GM12875 (cell line): ENCODE measurements at regions not wholly inside any gene's neighbourhood (a gene's known extent, or its start where the extent isn't known, plus 50 kb on each side); places are given as distances from the start of the nearest gene placed in this dataset.

ENCODE experiments used
- H3K4me3 ChIP-seq: one replicate; pipeline ENCODE4 v1.5.1; 2011; ENCODE audit warnings: low read depth, low read length, control low read depth
- CTCF ChIP-seq: IDR thresholded peaks from 2 replicates; pipeline ENCODE4 v1.5.1; 2011; ENCODE audit warnings: low read depth, mild to moderate bottlenecking, control low read depth, inconsistent platforms, low read length, moderate library complexity, borderline replicate concordance; ENCODE audit not compliant: insufficient read depth

- no peak overlapping the region for H3K4me3 ChIP-seq
- TF ChIP-seq CTCF = no peak
These were observed 168.6 kb upstream of the ZMIZ1 start for GRCh38 chr10:78899996-78900714.

- no peak for TF ChIP-seq CTCF
- no peak overlapping the region for H3K4me3 ChIP-seq
These were observed 167.9 kb upstream of the ZMIZ1 start for GRCh38 chr10:78900715-78901430.

GRCh38 chr10:78901694-78902093 is 167.1 kb upstream of the ZMIZ1 start:
- no peak for TF ChIP-seq CTCF

GRCh38 chr10:78902815-78903214 is 166.0 kb upstream of the ZMIZ1 start:
- TF ChIP-seq CTCF = no peak
- no peak overlapping the region for H3K4me3 ChIP-seq

More at GRCh38 chr10:78901694-78902093, 167.1 kb upstream of the ZMIZ1 start:
- no peak overlapping the region for H3K4me3 ChIP-seq

- no peak for TF ChIP-seq CTCF
- H3K4me3 ChIP-seq = no peak overlapping the region
These were observed 165.3 kb upstream of the ZMIZ1 start for GRCh38 chr10:78903341-78903940.

GRCh38 chr10:78904196-78904595 is 164.6 kb upstream of the ZMIZ1 start:
- TF ChIP-seq CTCF = no peak

More at GRCh38 chr10:78904196-78904595, 164.6 kb upstream of the ZMIZ1 start:
- H3K4me3 ChIP-seq = no peak overlapping the region
